ENCODE measurements at regions not wholly inside any gene's neighbourhood (a gene's known extent, or its start where the extent isn't known, plus 50 kb on each side); places are given as distances from the start of the nearest gene placed in this dataset.

DNA sequence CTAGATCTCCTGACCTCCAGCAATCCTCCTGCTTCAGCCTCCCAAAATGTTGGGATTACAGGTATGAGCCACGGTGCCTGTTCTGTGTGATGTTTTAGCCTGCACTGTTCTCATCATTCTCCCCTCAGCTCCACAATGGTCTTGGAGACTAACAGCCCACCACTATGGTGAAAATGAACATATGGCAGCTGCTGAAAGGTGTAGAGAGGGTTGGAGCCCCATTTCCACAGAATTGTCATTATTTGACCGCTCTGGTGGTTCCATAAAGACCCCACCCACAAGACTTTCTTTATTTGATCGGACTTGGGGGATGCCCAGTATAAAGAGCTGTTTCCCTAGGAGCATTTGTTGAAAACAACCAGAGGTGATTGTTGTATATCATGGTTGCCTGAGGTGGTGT lies 67.9 kb upstream of the SEPTIN5 start:
- Histone ChIP-seq H3K23me2 (ENCODE audit: low read depth, low read length) (peaks cover 2% of the 10 kb centered on the region; the same call in 1 of the 2 replicates), H2BK5ac (ENCODE audit: low read depth, low read length) (no peak overlapping the region), H3K36me3 (ENCODE audit: control insufficient read depth in 2 of 4, insufficient read depth in 4 of 4, low read length in 3 of 4) (no peaks in the 10 kb centered on the region), H3K79me1 (ENCODE audit: low read depth, low read length) (no peaks in the 10 kb centered on the region), H3K56ac (replicated peaks; ENCODE audit: insufficient read length, low read depth, low read length) (no peak overlapping the region), H3K18ac (ENCODE audit: extremely low read depth, low read length) (no peak overlapping the region), H2AFZ (ENCODE audit: low read length) (no peak overlapping the region), H3K9me3 (ENCODE audit: insufficient read depth in 2 of 2, low read depth in 1 of 2, low read length in 1 of 2) (peaks cover 0 to 10% of the 10 kb centered on the region in 2 experiments), H3K9ac (replicated peaks in 1 of 4; ENCODE audit: extremely low read depth in 1 of 4, low read depth in 3 of 4, low read length in 3 of 4) (no peak overlapping the region), H2BK12ac (ENCODE audit: low read depth, low read length) (no peak overlapping the region), H4K91ac (replicated peaks; ENCODE audit: insufficient read length, low read length) (no peak overlapping the region), H3K27me3 (replicated peaks in 1 of 4; ENCODE audit: control insufficient read depth in 3 of 4, extremely low read depth in 1 of 4, insufficient read depth in 3 of 4, low read length in 3 of 4) (no peaks in the 10 kb centered on the region), H3K4me3 (ENCODE audit: extremely low read depth in 1 of 4, insufficient read depth in 2 of 4, low read depth in 3 of 4, low read length in 4 of 4) (no peak overlapping the region), H3K79me2 (ENCODE audit: control insufficient read depth in 1 of 2, insufficient read depth in 2 of 2, low read length in 2 of 2) (no peaks in the 10 kb centered on the region), H4K20me1 (replicated peaks in 1 of 2; ENCODE audit: control insufficient read depth in 1 of 2, insufficient read depth in 2 of 2, low read length in 2 of 2) (peaks cover 0 to 1% of the 10 kb centered on the region in 2 experiments), H2BK120ac (replicated peaks; ENCODE audit: low read depth, low read length) (no peak overlapping the region), H3K27ac (ENCODE audit: low read depth, low read length) (no peak overlapping the region), H3K4me1 (replicated peaks in 1 of 4; ENCODE audit: control insufficient read depth in 3 of 4, insufficient read depth in 4 of 4, low read length in 3 of 4) (peaks cover 0 to 2% (median 0%) of the 10 kb centered on the region in 4 experiments; a peak in 4 of 7 replicates), H2AK5ac (ENCODE audit: low read depth, low read length) (no peak overlapping the region), H3K14ac (ENCODE audit: insufficient read length) (no peak overlapping the region), H3K4ac (replicated peaks; ENCODE audit: insufficient read length, low read depth, low read length) (no peak overlapping the region), H3K4me2 (ENCODE audit: insufficient read depth in 1 of 2, low read depth in 2 of 2, low read length in 2 of 2) (no peak overlapping the region), H2BK20ac (ENCODE audit: low read length) (no peak overlapping the region; the same call in 1 of the 2 replicates), H3K23ac (ENCODE audit: insufficient read length) (no peak overlapping the region), H4K5ac (ENCODE audit: insufficient read length, low read depth, low read length) (no peak overlapping the region), H2BK15ac (ENCODE audit: low read length) (no peak overlapping the region), H4K8ac (ENCODE audit: extremely low read depth, insufficient read depth, low read length) (no peak overlapping the region)
- 91% methylated on average over 3 of the region's 3 CpGs; no CpG with 5 or more reads in 1 of the 2 experiments for WGBS, 2 experiments (ENCODE audit: extremely low coverage in 1 of 2, insufficient coverage in 1 of 2, insufficient read length in 1 of 2, insufficient replicate concordance in 2 of 2, low coverage in 1 of 2, low lambda C conversion rate in 2 of 2, missing lambda C conversion rate in 1 of 2)
- TF ChIP-seq BCL11A (IDR thresholded peaks at IDR 0.05; ENCODE audit: low read depth in 2 of 2, low read length in 2 of 2) (no peak), SIN3A (conservative IDR thresholded peaks at IDR 0.05 in 1 of 2, IDR thresholded peaks at IDR 0.05 in 1 of 2; ENCODE audit: low read depth in 1 of 2, low read length in 2 of 2) (no peak), RBBP5 (IDR thresholded peaks at IDR 0.05; ENCODE audit: borderline replicate concordance, low read depth, low read length) (no peak), SUZ12 (IDR thresholded peaks at IDR 0.05; ENCODE audit: low read length) (no peak)
- ChIA-PET CTCF (ENCODE audit: partially characterized antibody) (interaction anchor here (0.7 to 4.2 kb wide), 11 partner anchors 15 to 91 kb away, joined by 3 to 56 read pairs (median 4); no protein-coding TSS in a partner anchor), POLR2A (ENCODE audit: partially characterized antibody) (interaction anchor here (0.6 to 1.6 kb wide), 2 partner anchors 25 to 32 kb away, joined by 3 to 5 read pairs; no protein-coding TSS in a partner anchor)
- DNase-seq (ENCODE audit: low read depth in 1 of 2, low spot score in 2 of 2): no peak
- no peak for FAIRE-seq

Measured in H1 (cell line).